Peyer's patch (tissue), 4 donors: ENCODE measurements at regions not wholly inside any gene's neighbourhood (a gene's known extent, or its start where the extent isn't known, plus 50 kb on each side); places are given as distances from the start of the nearest gene placed in this dataset.

ENCODE experiments used
- POLR2A ChIP-seq, 2 donors: fragments of 450-650 bp; IDR thresholded peaks; one replicate each; pipeline ENCODE4 v1.5.1; 2017; ENCODE audit warnings: antibody characterized with exemption in 2 of 2, mild to moderate bottlenecking in 2 of 2, moderate library complexity in 2 of 2
- TF ChIP-seq, protein P1 (sequence below), 6 experiments: fragments of 450-650 bp in 4 of 6; fragments of 200-600 bp in 2 of 6; sonication (generic) in 1 of 6; IDR thresholded peaks; one replicate each; pipeline ENCODE4 v1.5.1; 2017 to 2019; ENCODE audit warnings: antibody characterized with exemption in 6 of 6, mild to moderate bottlenecking in 3 of 6, moderate library complexity in 1 of 6

- no peak for TF ChIP-seq POLR2A (IDR thresholded peaks at IDR 0.05)
- TF ChIP-seq, protein P1, sequence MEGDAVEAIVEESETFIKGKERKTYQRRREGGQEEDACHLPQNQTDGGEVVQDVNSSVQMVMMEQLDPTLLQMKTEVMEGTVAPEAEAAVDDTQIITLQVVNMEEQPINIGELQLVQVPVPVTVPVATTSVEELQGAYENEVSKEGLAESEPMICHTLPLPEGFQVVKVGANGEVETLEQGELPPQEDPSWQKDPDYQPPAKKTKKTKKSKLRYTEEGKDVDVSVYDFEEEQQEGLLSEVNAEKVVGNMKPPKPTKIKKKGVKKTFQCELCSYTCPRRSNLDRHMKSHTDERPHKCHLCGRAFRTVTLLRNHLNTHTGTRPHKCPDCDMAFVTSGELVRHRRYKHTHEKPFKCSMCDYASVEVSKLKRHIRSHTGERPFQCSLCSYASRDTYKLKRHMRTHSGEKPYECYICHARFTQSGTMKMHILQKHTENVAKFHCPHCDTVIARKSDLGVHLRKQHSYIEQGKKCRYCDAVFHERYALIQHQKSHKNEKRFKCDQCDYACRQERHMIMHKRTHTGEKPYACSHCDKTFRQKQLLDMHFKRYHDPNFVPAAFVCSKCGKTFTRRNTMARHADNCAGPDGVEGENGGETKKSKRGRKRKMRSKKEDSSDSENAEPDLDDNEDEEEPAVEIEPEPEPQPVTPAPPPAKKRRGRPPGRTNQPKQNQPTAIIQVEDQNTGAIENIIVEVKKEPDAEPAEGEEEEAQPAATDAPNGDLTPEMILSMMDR (IDR thresholded peaks at IDR 0.05) = no peak
Observed at GRCh38 chr5:15248731-15249130, 251.2 kb upstream of the FBXL7 start.
